Amniotic epithelial cell (primary cell): ENCODE measurements at regions not wholly inside any gene's neighbourhood (a gene's known extent, or its start where the extent isn't known, plus 50 kb on each side); places are given as distances from the start of the nearest gene placed in this dataset.

ENCODE experiments used
- DNase-seq: peaks from one replicate; pipeline ENCODE4 v3.0.0-alpha.2; 2010; ENCODE audit warnings: low read depth

- DNase-seq = no peak
These were observed 54.6 kb upstream of the CLINT1 start for GRCh38 chr5:157913575-157913974.

GRCh38 chr5:157912621-157913325, 53.8 kb upstream of the CLINT1 start:
- no peak for DNase-seq

- no peak for DNase-seq
These were observed 52.6 kb upstream of the CLINT1 start for GRCh38 chr5:157911568-157911967.
